Dendritic cell treated with granulocyte-macrophage colony-stimulating factor and Interleukin-4, amounts not matched to agents 40 ng/mL and 50 ng/mL, for 4 days (primary cell): ENCODE measurements at regions not wholly inside any gene's neighbourhood (a gene's known extent, or its start where the extent isn't known, plus 50 kb on each side); places are given as distances from the start of the nearest gene placed in this dataset.

Experiments used
- H3K27ac Mint-ChIP-seq: one replicate; pipeline ENCODE4 v1.8.0; 2022; ENCODE audit warnings: mild to moderate bottlenecking, mixed read lengths
- H3K27me3 Mint-ChIP-seq: one replicate; pipeline ENCODE4 v1.8.0; 2022; ENCODE audit warnings: mild to moderate bottlenecking, mixed read lengths
- H3K36me3 Mint-ChIP-seq: one replicate; pipeline ENCODE4 v1.8.0; 2022; ENCODE audit warnings: low read depth, mixed read lengths
- H3K4me1 Mint-ChIP-seq: one replicate; pipeline ENCODE4 v1.8.0; 2022; ENCODE audit warnings: low read depth, mixed read lengths
- H3K4me3 Mint-ChIP-seq: one replicate; pipeline ENCODE4 v1.8.0; 2022; ENCODE audit warnings: mild to moderate bottlenecking, moderate library complexity, mixed read lengths
- H3K9me3 Mint-ChIP-seq: one replicate; pipeline ENCODE4 v1.8.0; 2022; ENCODE audit warnings: mixed read lengths
- intact Hi-C: fragments of 100-400 bp; cut with micrococcal nuclease; formaldehyde crosslinking; loops from one replicate; pipeline ENCODE4 v1.15.0; 2022

DNA sequence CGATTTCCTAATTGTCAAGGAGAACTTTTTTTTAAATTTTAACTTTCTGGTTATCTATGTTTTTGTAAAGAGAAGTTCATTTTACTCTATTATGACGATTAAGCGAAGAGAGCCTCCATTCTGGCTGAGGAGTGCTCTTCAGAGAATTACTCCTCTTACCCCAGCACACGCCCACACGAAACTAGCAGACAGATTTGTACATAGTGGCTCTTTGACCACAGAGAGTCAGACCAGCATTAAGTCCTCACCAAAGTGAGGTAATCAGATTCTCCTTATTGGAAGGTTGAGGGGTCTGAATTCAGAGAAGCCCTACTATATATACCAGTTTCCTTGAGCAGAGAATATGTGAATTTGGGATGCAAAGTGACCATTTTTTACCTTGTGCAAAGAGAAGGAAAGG is 204.8 kb upstream of the TSC22D2 start:
- no peaks in the 10 kb centered on the region for H3K36me3 Mint-ChIP-seq
- no peak overlapping the region for H3K27ac Mint-ChIP-seq
- intact Hi-C loops, result no loop called here
- peaks cover 9% of the 10 kb centered on the region for H3K27me3 Mint-ChIP-seq
- H3K4me1 Mint-ChIP-seq, result no peaks in the 10 kb centered on the region
- no peaks in the 10 kb centered on the region for H3K9me3 Mint-ChIP-seq
- no peak overlapping the region for H3K4me3 Mint-ChIP-seq

DNA sequence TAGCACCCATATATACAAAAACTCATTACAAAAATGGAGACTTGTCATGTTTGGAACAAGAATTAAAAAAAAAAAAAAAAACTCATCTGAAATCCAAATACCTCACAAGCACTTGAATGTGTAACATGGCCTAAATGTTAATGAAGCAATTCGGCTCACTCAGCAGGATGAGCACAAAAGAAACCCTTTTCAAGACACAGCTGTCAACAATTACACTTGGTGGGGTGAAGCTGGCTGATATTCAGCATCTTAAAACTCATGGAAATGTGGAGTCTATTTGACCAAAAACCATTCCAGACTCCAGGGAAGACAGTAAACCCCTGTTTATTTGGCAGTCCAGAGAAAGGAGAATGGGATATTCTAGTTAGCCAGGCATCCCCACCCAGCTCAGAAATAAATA is 205.4 kb upstream of the TSC22D2 start:
- H3K27me3 Mint-ChIP-seq, result peaks cover 9% of the 10 kb centered on the region
- no peak overlapping the region for H3K4me3 Mint-ChIP-seq
- H3K36me3 Mint-ChIP-seq, result no peaks in the 10 kb centered on the region
- H3K27ac Mint-ChIP-seq, result no peak overlapping the region
- intact Hi-C loops, result no loop called here
- H3K4me1 Mint-ChIP-seq, result no peaks in the 10 kb centered on the region
- no peaks in the 10 kb centered on the region for H3K9me3 Mint-ChIP-seq

DNA sequence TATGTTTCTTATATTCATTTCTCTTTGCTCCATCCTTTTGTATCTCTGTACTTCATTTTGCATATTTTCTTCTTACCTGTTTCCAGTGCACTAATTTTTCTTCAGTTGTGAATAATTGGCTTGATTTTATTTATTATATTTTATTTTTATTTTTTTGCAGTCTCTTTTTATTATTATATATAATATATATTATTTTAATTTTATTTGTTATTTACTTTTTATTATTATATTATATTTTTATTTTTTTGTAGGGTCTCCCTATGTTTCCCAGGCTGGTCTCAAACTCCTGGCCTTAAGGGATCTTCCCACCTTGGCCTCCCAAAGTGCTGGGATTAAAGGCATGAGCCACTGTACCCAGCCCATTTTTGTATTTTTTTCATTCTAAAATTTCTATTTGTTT is 213.1 kb upstream of the TSC22D2 start:
- H3K9me3 Mint-ChIP-seq, result peaks cover 11% of the 10 kb centered on the region
- H3K4me3 Mint-ChIP-seq, result no peak overlapping the region
- H3K36me3 Mint-ChIP-seq, result no peaks in the 10 kb centered on the region
- H3K27me3 Mint-ChIP-seq, result peaks cover 1% of the 10 kb centered on the region
- H3K27ac Mint-ChIP-seq, result no peak overlapping the region
- H3K4me1 Mint-ChIP-seq, result no peaks in the 10 kb centered on the region
- intact Hi-C loops, result no loop called here

DNA sequence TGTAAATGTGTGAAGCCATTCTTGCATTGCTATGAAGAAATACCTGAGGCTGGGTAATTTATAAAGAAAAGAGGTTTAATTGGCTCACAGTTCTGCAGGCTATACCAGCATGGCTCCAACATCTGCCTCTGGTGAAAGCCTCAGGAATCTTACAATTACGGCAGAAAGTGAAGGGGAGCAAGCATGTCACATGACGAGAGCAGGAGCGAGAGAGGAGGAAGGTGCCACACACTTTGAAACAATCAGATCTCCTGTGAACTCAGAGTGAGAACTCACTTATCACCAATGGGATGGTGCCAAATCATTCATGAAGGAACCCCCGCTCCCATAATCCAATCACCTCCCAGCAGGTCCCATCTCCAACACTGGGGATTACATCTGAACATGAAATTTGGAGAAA is 213.6 kb upstream of the TSC22D2 start:
- Mint-ChIP-seq H3K4me1 (no peaks in the 10 kb centered on the region), H3K27ac (no peak overlapping the region), H3K4me3 (no peak overlapping the region), H3K36me3 (no peaks in the 10 kb centered on the region), H3K27me3 (peaks cover 1% of the 10 kb centered on the region), H3K9me3 (peaks cover 16% of the 10 kb centered on the region)
- intact Hi-C loops, result no loop called here

DNA sequence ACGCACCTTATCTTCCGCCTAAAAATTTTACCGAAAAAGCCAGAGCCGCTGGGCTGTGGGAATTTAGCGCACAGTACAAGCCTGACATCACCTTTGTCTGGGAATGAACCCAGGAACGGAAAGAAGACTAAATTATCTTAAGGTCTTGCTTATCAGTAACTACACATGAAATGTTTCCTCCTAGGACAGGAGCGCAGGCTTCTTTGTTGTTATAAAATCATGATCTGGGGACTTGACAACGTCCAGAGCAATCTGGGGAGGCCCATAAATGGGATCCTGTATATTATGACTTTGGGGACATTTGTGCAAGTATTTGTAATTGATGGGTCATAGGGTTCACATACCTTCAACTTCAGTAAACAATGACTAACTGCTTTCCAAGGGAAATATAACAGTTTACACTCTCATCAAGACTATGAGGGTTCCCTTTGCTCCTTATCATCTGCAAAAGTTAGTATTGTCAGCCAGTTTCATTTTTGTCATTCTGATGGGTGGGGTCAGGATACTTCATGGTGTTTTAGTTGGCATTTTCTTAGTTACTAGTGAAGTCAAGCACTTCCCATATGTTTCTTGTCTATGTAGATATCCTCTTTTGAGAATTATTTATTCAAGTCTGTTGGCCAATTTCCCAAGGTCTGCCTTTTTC is 213.9 kb upstream of the PFN2 start:
- H3K36me3 Mint-ChIP-seq, result no peaks in the 10 kb centered on the region
- no peak overlapping the region for H3K4me3 Mint-ChIP-seq
- peaks cover 11% of the 10 kb centered on the region for H3K27me3 Mint-ChIP-seq
- H3K27ac Mint-ChIP-seq, result no peak overlapping the region
- H3K9me3 Mint-ChIP-seq, result peaks cover 4% of the 10 kb centered on the region
- H3K4me1 Mint-ChIP-seq, result no peaks in the 10 kb centered on the region
- intact Hi-C loops, result loop anchor here (2.0 kb wide), 1 partner anchor 248 kb away; no protein-coding TSS in a partner anchor

DNA sequence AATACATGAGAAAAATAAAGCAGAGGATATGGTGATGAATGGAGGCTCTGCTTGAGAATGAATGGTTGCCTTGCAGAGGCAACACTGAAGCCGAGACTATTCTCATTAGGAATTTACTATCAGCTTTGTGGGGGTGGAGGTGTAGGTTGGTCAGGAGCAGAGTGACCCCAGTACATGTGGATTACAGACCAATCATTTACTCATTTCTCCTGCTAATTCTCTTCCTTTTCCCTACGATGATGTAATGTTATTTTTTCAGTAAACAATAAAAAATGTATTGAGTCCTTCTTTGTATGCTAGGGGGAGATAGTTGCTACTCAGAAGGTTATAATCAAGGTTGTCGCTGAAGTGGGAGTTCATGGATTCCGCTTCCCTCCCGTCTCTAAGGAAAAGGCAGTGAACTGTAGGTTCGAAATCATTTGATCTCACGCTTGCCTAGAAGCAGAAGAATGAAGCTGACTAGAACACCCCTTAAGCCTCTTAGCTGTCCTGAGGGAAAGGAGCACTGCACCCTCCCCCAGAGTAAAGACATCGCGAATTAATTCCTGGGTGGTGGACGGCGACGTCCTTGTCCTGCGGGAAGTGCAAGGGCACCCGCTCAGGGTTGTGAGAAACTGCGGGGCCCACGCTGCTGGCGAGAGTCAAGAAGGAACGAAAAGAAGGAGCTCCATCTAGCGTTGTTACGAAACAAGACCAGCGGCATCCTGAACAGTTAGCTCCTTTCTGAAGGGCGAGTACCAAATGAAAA is 213.2 kb upstream of the PFN2 start:
- intact Hi-C loops, result loop anchor here (2.0 kb wide), 2 partner anchors 213 to 247 kb away; partner anchors contain the start of gene PFN2
- Mint-ChIP-seq H3K36me3 (no peaks in the 10 kb centered on the region), H3K4me3 (no peak overlapping the region), H3K27ac (no peak overlapping the region), H3K4me1 (no peaks in the 10 kb centered on the region), H3K9me3 (no peaks in the 10 kb centered on the region), H3K27me3 (peaks cover 12% of the 10 kb centered on the region)

DNA sequence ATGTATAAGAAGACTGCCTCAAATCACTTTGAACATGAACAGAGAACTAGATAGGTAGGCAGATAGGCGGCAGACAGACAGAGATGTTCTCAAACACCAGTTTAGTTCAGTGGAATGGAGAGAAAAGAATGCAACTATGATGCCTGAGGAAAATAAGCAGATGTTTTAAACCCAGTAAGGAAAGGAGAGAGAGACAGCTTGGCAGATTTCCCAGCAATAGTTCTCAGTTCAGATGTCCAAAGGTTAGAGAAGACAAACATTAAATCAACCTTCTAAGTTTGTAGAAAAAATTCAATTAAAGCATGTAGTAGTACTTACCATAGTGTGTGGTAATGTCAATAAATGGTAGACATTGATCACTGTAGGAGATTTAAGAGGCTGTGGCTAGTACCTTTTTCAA is 209.6 kb upstream of the PFN2 start:
- intact Hi-C loops, result no loop called here
- no peaks in the 10 kb centered on the region for H3K9me3 Mint-ChIP-seq
- no peaks in the 10 kb centered on the region for H3K36me3 Mint-ChIP-seq
- no peak overlapping the region for H3K27ac Mint-ChIP-seq
- peaks cover 13% of the 10 kb centered on the region for H3K27me3 Mint-ChIP-seq
- no peak overlapping the region for H3K4me3 Mint-ChIP-seq
- H3K4me1 Mint-ChIP-seq, result no peaks in the 10 kb centered on the region

DNA sequence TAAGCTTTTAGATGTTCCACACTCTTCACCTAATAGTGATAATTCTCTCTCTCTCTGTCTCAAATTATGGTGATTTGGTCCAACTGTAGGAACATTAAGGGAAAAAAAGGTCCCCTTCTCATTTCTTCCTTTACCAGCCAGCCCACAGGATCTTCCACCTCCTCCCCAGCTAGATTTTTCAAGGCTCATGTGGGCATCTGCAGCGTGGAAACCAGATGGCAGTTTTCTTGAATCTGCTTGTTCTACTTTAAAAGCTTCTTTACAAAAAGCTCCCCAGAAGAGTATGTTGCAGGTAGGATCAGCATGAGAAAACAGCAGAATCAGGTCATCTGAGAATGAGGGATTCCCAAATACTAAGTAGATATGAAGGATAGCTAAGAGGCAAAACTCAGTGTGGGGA is 208.6 kb upstream of the PFN2 start:
- H3K36me3 Mint-ChIP-seq, result no peaks in the 10 kb centered on the region
- H3K27ac Mint-ChIP-seq, result no peak overlapping the region
- no peak overlapping the region for H3K4me3 Mint-ChIP-seq
- peaks cover 13% of the 10 kb centered on the region for H3K27me3 Mint-ChIP-seq
- peaks cover 3% of the 10 kb centered on the region for H3K4me1 Mint-ChIP-seq
- H3K9me3 Mint-ChIP-seq, result no peaks in the 10 kb centered on the region
- intact Hi-C loops, result no loop called here

DNA sequence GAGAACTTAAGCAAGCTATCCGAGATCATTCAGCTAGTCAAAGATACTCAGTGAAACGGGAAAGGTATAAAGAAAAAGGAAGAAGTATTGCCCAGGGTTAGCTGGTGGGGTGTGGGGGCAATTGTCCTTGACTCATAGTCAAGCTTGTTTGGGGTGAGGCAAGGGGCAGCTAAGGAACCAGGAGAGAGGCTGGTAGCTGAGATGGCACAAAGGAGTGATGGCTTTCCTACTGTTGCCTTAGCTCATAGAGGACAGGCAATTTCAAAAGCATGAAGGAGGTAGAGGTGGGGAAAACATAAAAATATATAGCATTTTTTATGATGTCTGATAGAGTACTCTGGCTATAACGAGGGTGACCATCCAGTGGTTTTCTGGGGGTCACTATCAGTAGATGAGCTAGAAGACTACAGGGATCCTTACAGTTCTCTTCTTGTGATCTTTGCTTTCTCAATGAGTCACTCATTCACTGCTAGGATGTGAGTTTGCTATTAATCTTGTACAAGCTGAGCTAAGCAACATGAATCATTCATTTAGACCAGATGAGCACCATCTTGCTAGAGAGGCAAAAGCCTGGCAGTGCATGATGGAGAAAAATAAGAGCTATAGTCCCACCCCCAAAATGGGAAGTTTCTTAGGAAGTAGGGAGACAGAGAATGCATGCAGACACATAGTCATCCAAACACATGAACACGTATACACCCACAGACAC is 207.1 kb upstream of the PFN2 start:
- H3K36me3 Mint-ChIP-seq, result no peaks in the 10 kb centered on the region
- H3K27ac Mint-ChIP-seq, result no peak overlapping the region
- H3K4me1 Mint-ChIP-seq, result peaks cover 8% of the 10 kb centered on the region
- no peak overlapping the region for H3K4me3 Mint-ChIP-seq
- H3K27me3 Mint-ChIP-seq, result peaks cover 13% of the 10 kb centered on the region
- intact Hi-C loops, result no loop called here
- H3K9me3 Mint-ChIP-seq, result no peaks in the 10 kb centered on the region

DNA sequence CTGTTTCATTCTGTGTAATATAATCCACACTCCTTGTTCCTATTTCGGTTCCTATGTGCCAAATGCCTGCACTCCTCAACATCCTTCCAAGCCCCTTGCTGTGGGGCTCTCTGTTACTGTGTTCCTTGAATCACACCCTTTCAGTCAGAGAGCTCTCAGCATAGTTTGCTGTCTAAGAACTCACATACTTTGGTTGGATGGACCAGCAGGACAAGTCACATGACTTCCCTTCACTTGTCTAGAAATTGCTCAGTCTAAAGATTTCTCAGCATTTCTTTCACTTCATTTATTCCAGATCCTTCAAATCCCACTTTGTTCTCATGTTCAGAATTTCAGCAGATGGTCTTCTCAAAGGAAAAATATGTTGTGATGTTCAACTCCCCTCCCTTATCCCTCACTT is 203.5 kb upstream of the PFN2 start:
- intact Hi-C loops, result no loop called here
- Mint-ChIP-seq H3K4me3 (no peak overlapping the region), H3K27ac (no peak overlapping the region)

DNA sequence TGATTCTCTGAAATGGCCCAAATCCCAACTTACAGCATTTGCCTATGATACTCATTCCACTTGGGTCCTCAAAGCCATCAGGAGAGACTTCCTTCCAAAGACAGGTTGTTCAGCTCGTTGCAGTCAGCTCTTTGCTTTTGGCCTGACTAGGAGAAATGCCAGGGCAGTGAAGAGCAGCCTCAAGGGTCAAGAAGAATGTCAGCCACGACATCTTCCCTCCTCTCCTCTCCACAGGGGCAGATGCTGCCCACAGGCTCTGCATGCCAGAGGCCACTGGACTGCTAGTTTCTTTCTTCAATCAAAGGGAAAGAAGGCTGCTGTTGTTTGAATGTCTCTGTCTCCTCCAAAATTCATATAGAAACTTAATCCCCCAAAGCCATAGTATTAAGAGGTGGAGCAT is 201.7 kb upstream of the PFN2 start:
- Mint-ChIP-seq H3K27ac (no peak overlapping the region), H3K4me1 (peaks cover 8% of the 10 kb centered on the region), H3K4me3 (no peak overlapping the region), H3K9me3 (no peaks in the 10 kb centered on the region), H3K36me3 (no peaks in the 10 kb centered on the region), H3K27me3 (peaks cover 4% of the 10 kb centered on the region)
- intact Hi-C loops, result no loop called here

More for the DNA sequence above, 203.5 kb upstream of the PFN2 start:
- H3K36me3 Mint-ChIP-seq, result no peaks in the 10 kb centered on the region
- peaks cover 8% of the 10 kb centered on the region for H3K4me1 Mint-ChIP-seq
- peaks cover 4% of the 10 kb centered on the region for H3K27me3 Mint-ChIP-seq
- H3K9me3 Mint-ChIP-seq, result no peaks in the 10 kb centered on the region

DNA sequence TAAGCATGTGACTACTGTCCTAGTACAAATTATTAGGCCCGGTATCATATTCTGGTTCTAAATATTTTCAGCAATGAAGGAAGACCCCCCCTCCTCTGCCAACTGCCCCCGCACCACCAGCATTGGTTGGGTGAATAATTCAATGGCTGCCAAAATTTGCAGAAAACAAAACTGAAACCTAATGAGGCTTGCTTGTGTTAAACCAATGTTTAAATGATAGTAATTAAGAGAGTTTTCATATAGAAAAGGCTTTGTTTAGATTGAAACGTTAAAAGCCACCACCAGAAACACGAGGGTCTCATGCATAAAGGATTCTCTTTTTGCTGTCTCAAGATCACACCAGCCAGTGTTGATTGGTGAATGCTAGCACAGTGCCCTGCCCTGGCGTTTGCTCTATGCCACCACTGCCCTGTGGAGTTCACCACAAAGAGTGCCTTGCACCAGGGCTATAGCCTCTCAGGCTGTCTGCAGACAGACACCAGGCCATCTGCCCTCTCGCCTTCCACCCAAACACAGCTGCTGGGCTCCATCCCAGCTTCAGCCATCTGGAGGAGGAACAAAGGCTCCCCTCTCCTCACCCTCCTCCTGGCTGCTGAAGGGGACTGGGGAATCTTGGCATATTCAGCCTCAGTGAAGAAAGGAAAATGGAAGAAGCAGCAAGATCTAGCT is 200.3 kb upstream of the PFN2 start:
- intact Hi-C loops, result no loop called here
- no peak overlapping the region for H3K27ac Mint-ChIP-seq
- H3K27me3 Mint-ChIP-seq, result peaks cover 2% of the 10 kb centered on the region
- no peaks in the 10 kb centered on the region for H3K9me3 Mint-ChIP-seq
- H3K4me1 Mint-ChIP-seq, result peaks cover 8% of the 10 kb centered on the region
- H3K36me3 Mint-ChIP-seq, result no peaks in the 10 kb centered on the region
- H3K4me3 Mint-ChIP-seq, result no peak overlapping the region

DNA sequence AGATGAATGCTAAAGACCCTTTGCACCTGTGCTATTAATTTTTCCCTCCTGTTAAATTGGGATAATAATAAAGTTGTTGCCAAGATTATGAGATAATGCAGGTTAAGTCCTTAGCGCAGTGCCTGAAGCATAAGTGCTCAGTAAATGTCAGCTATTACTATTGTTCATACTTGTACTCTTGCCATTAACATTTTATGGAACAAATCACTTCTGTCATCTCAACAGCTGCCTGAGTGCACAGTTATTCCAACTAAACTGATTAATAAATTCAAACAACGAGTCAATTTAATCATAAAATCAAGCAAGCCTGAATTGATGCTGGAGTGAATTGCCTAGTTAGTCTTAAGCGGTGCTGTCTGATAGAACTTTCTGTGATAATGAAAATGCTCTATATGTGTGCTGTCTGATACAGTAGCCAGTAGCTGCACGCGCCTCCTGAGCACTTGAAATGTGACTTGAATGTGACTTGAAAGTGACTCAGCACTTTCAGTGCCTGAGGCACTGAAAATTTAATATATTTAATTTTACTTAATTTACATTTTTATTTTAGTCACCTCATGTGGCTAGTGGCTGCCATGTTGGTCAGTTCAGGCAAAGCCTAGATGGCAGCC is 198.7 kb upstream of the PFN2 start:
- no peaks in the 10 kb centered on the region for H3K9me3 Mint-ChIP-seq
- H3K4me1 Mint-ChIP-seq, result peaks cover 6% of the 10 kb centered on the region
- intact Hi-C loops, result no loop called here
- H3K27ac Mint-ChIP-seq, result no peak overlapping the region
- H3K36me3 Mint-ChIP-seq, result no peaks in the 10 kb centered on the region
- peaks cover 2% of the 10 kb centered on the region for H3K27me3 Mint-ChIP-seq
- H3K4me3 Mint-ChIP-seq, result no peak overlapping the region
